ENCODE measurements at regions not wholly inside any gene's neighbourhood (a gene's known extent, or its start where the extent isn't known, plus 50 kb on each side); places are given as distances from the start of the nearest gene placed in this dataset.

- DNase-seq (ENCODE audit: low spot score) = no peak
Observed at GRCh38 chr18:37721544-37722522, 156.2 kb upstream of the CELF4 start.

- DNase-seq (ENCODE audit: low spot score) = no peak
Observed at GRCh38 chr18:37720663-37721062, 155.1 kb upstream of the CELF4 start.

- DNase-seq (ENCODE audit: low spot score) = no peak
Observed at GRCh38 chr18:37717656-37718055, 152.1 kb upstream of the CELF4 start.

- no peak for DNase-seq (ENCODE audit: low spot score)
Observed at GRCh38 chr18:37717098-37717497, 151.5 kb upstream of the CELF4 start.

- no peak for DNase-seq (ENCODE audit: low spot score)
Observed at GRCh38 chr18:37716106-37716735, 150.6 kb upstream of the CELF4 start.

- DNase-seq (ENCODE audit: low spot score) = no peak
Observed at GRCh38 chr18:37714691-37715090, 149.1 kb upstream of the CELF4 start.

- DNase-seq (ENCODE audit: low spot score) = no peak
Observed at GRCh38 chr18:37712776-37713175, 147.2 kb upstream of the CELF4 start.

- no peak for DNase-seq (ENCODE audit: low spot score)
Observed at GRCh38 chr18:37711766-37712505, 146.3 kb upstream of the CELF4 start.

- no peak for DNase-seq (ENCODE audit: low spot score)
Observed at GRCh38 chr18:37710726-37711125, 145.1 kb upstream of the CELF4 start.

- no peak for DNase-seq (ENCODE audit: low spot score)
Observed at GRCh38 chr18:37709740-37710139, 144.1 kb upstream of the CELF4 start.

GRCh38 chr18:37705016-37705415 lies 139.4 kb upstream of the CELF4 start:
- DNase-seq (ENCODE audit: low spot score) = no peak

GRCh38 chr18:37702841-37703240 lies 137.2 kb upstream of the CELF4 start:
- DNase-seq (ENCODE audit: low spot score) = no peak

GRCh38 chr18:37701967-37702366 lies 136.4 kb upstream of the CELF4 start:
- DNase-seq (ENCODE audit: low spot score) = no peak

GRCh38 chr18:37698508-37699040 lies 133.0 kb upstream of the CELF4 start:
- no peak for DNase-seq (ENCODE audit: low spot score)

GRCh38 chr18:37694516-37694915 lies 128.9 kb upstream of the CELF4 start:
- no peak for DNase-seq (ENCODE audit: low spot score)

GRCh38 chr18:37691162-37691561 lies 125.6 kb upstream of the CELF4 start:
- no peak for DNase-seq (ENCODE audit: low spot score)

- no peak for DNase-seq (ENCODE audit: low spot score)
Observed at GRCh38 chr18:37689841-37690240, 124.2 kb upstream of the CELF4 start.

GRCh38 chr18:37684590-37684989 lies 119.0 kb upstream of the CELF4 start:
- no peak for DNase-seq (ENCODE audit: low spot score)

- DNase-seq (ENCODE audit: low spot score) = no peak
Observed at GRCh38 chr18:37684183-37684582, 118.6 kb upstream of the CELF4 start.

- DNase-seq (ENCODE audit: low spot score) = no peak
Observed at GRCh38 chr18:37680911-37681310, 115.3 kb upstream of the CELF4 start.

GRCh38 chr18:37676276-37676675 lies 110.7 kb upstream of the CELF4 start:
- no peak for DNase-seq (ENCODE audit: low spot score)

GRCh38 chr18:37675699-37676098 lies 110.1 kb upstream of the CELF4 start:
- DNase-seq (ENCODE audit: low spot score) = no peak

Data from AG08395 (cell line).